ENCODE measurements at regions not wholly inside any gene's neighbourhood (a gene's known extent, or its start where the extent isn't known, plus 50 kb on each side); places are given as distances from the start of the nearest gene placed in this dataset.
"Not testable (repeated sequence)": the region's sequence is repeated elsewhere in the genome, so short reads cannot be mapped to it uniquely, and the experiment has no call there.

GRCh38 chr7:82506208-82506607, 62.6 kb upstream of the CACNA2D1 start:
- no peak for DNase-seq (ENCODE audit: low spot score)
- H3K27ac ChIP-seq = no peak overlapping the region
- ChIA-PET CTCF (no interaction called here), POLR2A (ENCODE audit: low non-redundant PET) (no interaction called here)
- no peak for TF ChIP-seq CTCF (conservative IDR thresholded peaks at IDR 0.05; ENCODE audit: low read depth)

- no peak for TF ChIP-seq CTCF (conservative IDR thresholded peaks at IDR 0.05; ENCODE audit: low read depth)
- no peak for DNase-seq (ENCODE audit: low spot score)
- CTCF ChIA-PET = no interaction called here
- H3K27ac ChIP-seq = no peak overlapping the region
- POLR2A ChIA-PET (ENCODE audit: low non-redundant PET) = no interaction called here
Observed at GRCh38 chr7:82501346-82501745, 57.8 kb upstream of the CACNA2D1 start.

GRCh38 chr7:82499546-82499945, 56.0 kb upstream of the CACNA2D1 start:
- DNase-seq (ENCODE audit: low spot score); H3K27ac ChIP-seq; CTCF ChIA-PET; POLR2A ChIA-PET (ENCODE audit: low non-redundant PET): not testable (repeated sequence)

GRCh38 chr7:82494420-82494819, 50.8 kb upstream of the CACNA2D1 start:
- ChIA-PET POLR2A (ENCODE audit: low non-redundant PET) (no interaction called here), CTCF (no interaction called here)
- TF ChIP-seq CTCF (conservative IDR thresholded peaks at IDR 0.05; ENCODE audit: low read depth) = no peak
- DNase-seq (ENCODE audit: low spot score) = no peak
- H3K27ac ChIP-seq = no peak overlapping the region

Data from RWPE1 (cell line).